Aorta (tissue), 5 donors: ENCODE measurements at regions not wholly inside any gene's neighbourhood (a gene's known extent, or its start where the extent isn't known, plus 50 kb on each side); places are given as distances from the start of the nearest gene placed in this dataset.

Source experiments
- ATAC-seq: fragments of 200-7000 bp; cut with Tn5 transposase; one replicate; pipeline ENCODE4 v1.9.1; 2022; ENCODE audit warnings: moderate library complexity; ENCODE audit not compliant: low FRiP score
- DNase-seq, 2 donors: peaks; one replicate each; pipeline ENCODE4 v3.0.0-alpha.2; 2020
- H3K27ac ChIP-seq, 2 donors: one replicate each; pipeline ENCODE4 v1.5.1; 2013; ENCODE audit warnings: low read length in 2 of 2, mild to moderate bottlenecking in 2 of 2, moderate library complexity in 2 of 2, control low read depth in 1 of 2, inconsistent platforms in 1 of 2, low read depth in 1 of 2
- H3K27me3 ChIP-seq, 2 donors: one replicate each; pipeline ENCODE4 v1.6.1; 2013; ENCODE audit warnings: control low read depth in 1 of 2, low read length in 1 of 2, mild to moderate bottlenecking in 1 of 2, moderate library complexity in 1 of 2; ENCODE audit not compliant: insufficient read depth in 2 of 2, control insufficient read depth in 1 of 2
- H3K36me3 ChIP-seq, 2 donors: one replicate each; pipeline ENCODE4 v1.6.1; 2013; ENCODE audit warnings: control low read depth in 1 of 2, low read length in 1 of 2, mild to moderate bottlenecking in 1 of 2; ENCODE audit not compliant: insufficient read depth in 2 of 2, control insufficient read depth in 1 of 2
- H3K4me1 ChIP-seq, 2 donors: one replicate each; pipeline ENCODE4 v1.6.1; 2013; ENCODE audit warnings: low read length in 2 of 2, control low read depth in 1 of 2, mild to moderate bottlenecking in 1 of 2, moderate library complexity in 1 of 2; ENCODE audit not compliant: insufficient read depth in 2 of 2, control insufficient read depth in 1 of 2
- H3K4me3 ChIP-seq, 2 donors: one replicate each; pipeline ENCODE4 v1.5.1; 2013; ENCODE audit warnings: low read length in 2 of 2, control low read depth in 1 of 2, mild to moderate bottlenecking in 1 of 2
- H3K9me3 ChIP-seq: one replicate; pipeline ENCODE4 v1.6.1; 2013; ENCODE audit warnings: mild to moderate bottlenecking, low read length; ENCODE audit not compliant: control insufficient read depth
- WGBS, 2 donors: extraction: QIAGEN DNeasy Blood & Tissue Kit; methylation state at CpG; one replicate each; pipeline ENCODE4 v1.1.7; 2013; 5-methylcytosine and 5-hydroxymethylcytosine counted together
- intact Hi-C, 2 donors: fragments of 100-400 bp; cut with DNase I; formaldehyde crosslinking; loops; one replicate each; pipeline versions ENCODE4 v1.14.2 to v1.15.0; 2022
- donor health status: healthy with polysubstance abuse.
- donor health status: Bipolar disorder and iron deficiency.
- donor health status: DM: no; HTN: no; CAD: no.
- donor health status: DM: no; HTN: no; CAD: no.
- donor health status: DM: yes; HTN: yes; CAD: no.

GRCh38 chr22:49147171-49147570 is 680.5 kb downstream of the BRD1 start:
- H3K27ac ChIP-seq = no peak overlapping the region
- no peaks in the 10 kb centered on the region for H3K9me3 ChIP-seq
- H3K36me3 ChIP-seq = no peaks in the 10 kb centered on the region
- DNase-seq (no peak), ATAC-seq (no peak)
- intact Hi-C loops = no loop called here
- H3K27me3 ChIP-seq = no peaks in the 10 kb centered on the region
- no peaks in the 10 kb centered on the region for H3K4me1 ChIP-seq
- 70 to 71% methylated on average over 11 of the region's 11 CpGs for WGBS, 2 donors
- no peak overlapping the region for H3K4me3 ChIP-seq

- no peaks in the 10 kb centered on the region for H3K9me3 ChIP-seq
- ATAC-seq (no peak), DNase-seq (no peak)
- no peak overlapping the region for H3K27ac ChIP-seq
- 74 to 88% methylated on average over 6 of the region's 6 CpGs for WGBS, 2 donors
- H3K4me3 ChIP-seq = no peak overlapping the region
- no peaks in the 10 kb centered on the region for H3K4me1 ChIP-seq
- H3K27me3 ChIP-seq = no peaks in the 10 kb centered on the region
- intact Hi-C loops = no loop called here
- no peaks in the 10 kb centered on the region for H3K36me3 ChIP-seq
Measured at GRCh38 chr22:49146511-49146910, 681.2 kb downstream of the BRD1 start.

- Histone ChIP-seq H3K27ac (no peak overlapping the region), H3K4me3 (no peak overlapping the region), H3K4me1 (no peaks in the 10 kb centered on the region), H3K36me3 (no peaks in the 10 kb centered on the region), H3K27me3 (no peaks in the 10 kb centered on the region), H3K9me3 (no peaks in the 10 kb centered on the region)
- no peak for DNase-seq
- no peak for ATAC-seq
- 93 to 94% methylated on average over 3 of the region's 3 CpGs for WGBS, 2 donors
- intact Hi-C loops = no loop called here
Measured at GRCh38 chr22:49143812-49144211, 683.9 kb downstream of the BRD1 start.

- Histone ChIP-seq H3K27me3 (no peaks in the 10 kb centered on the region), H3K36me3 (no peaks in the 10 kb centered on the region), H3K4me3 (no peak overlapping the region), H3K9me3 (no peaks in the 10 kb centered on the region), H3K4me1 (no peaks in the 10 kb centered on the region), H3K27ac (no peak overlapping the region)
- ATAC-seq (no peak), DNase-seq (no peak)
- intact Hi-C loops = no loop called here
- 89 to 93% methylated on average over 9 of the region's 9 CpGs for WGBS, 2 donors
Measured at GRCh38 chr22:49142891-49143290, 684.8 kb downstream of the BRD1 start.

GRCh38 chr22:49142296-49142695 is 685.4 kb downstream of the BRD1 start:
- 89 to 94% methylated on average over 15 of the region's 15 CpGs for WGBS, 2 donors
- intact Hi-C loops = no loop called here
- Histone ChIP-seq H3K36me3 (no peaks in the 10 kb centered on the region), H3K27me3 (no peaks in the 10 kb centered on the region), H3K4me1 (no peaks in the 10 kb centered on the region), H3K9me3 (no peaks in the 10 kb centered on the region), H3K27ac (no peak overlapping the region), H3K4me3 (no peak overlapping the region)
- ATAC-seq (no peak), DNase-seq (no peak)

- intact Hi-C loops = no loop called here
- 84 to 86% methylated on average over 11 of the region's 11 CpGs for WGBS, 2 donors
- DNase-seq = no peak
- no peak overlapping the region for H3K27ac ChIP-seq
- no peak for ATAC-seq
- no peaks in the 10 kb centered on the region for H3K4me1 ChIP-seq
- H3K36me3 ChIP-seq = no peaks in the 10 kb centered on the region
- no peaks in the 10 kb centered on the region for H3K9me3 ChIP-seq
- H3K27me3 ChIP-seq = no peaks in the 10 kb centered on the region
- no peak overlapping the region for H3K4me3 ChIP-seq
Measured at GRCh38 chr22:49141761-49142160, 685.9 kb downstream of the BRD1 start.

GRCh38 chr22:49140911-49141665 is 686.6 kb downstream of the BRD1 start:
- intact Hi-C loops = no loop called here
- no peak overlapping the region for H3K4me3 ChIP-seq
- H3K4me1 ChIP-seq = no peaks in the 10 kb centered on the region
- no peak overlapping the region for H3K27ac ChIP-seq
- WGBS, 2 donors = 75 to 80% methylated on average over 24 of the region's 24 CpGs
- no peak for ATAC-seq
- H3K27me3 ChIP-seq = no peaks in the 10 kb centered on the region
- DNase-seq = no peak
- H3K36me3 ChIP-seq = no peaks in the 10 kb centered on the region
- no peaks in the 10 kb centered on the region for H3K9me3 ChIP-seq

- no peak for ATAC-seq
- Histone ChIP-seq H3K9me3 (no peaks in the 10 kb centered on the region), H3K27ac (no peak overlapping the region), H3K27me3 (no peaks in the 10 kb centered on the region), H3K4me1 (no peaks in the 10 kb centered on the region), H3K4me3 (no peak overlapping the region), H3K36me3 (no peaks in the 10 kb centered on the region)
- intact Hi-C loops = no loop called here
- 83 to 91% methylated on average over 13 to 15 of the region's 15 CpGs for WGBS, 2 donors
- no peak for DNase-seq
Measured at GRCh38 chr22:49139492-49140151, 688.1 kb downstream of the BRD1 start.

GRCh38 chr22:49138250-49138790 is 689.4 kb downstream of the BRD1 start:
- intact Hi-C loops = no loop called here
- Histone ChIP-seq H3K27ac (no peak overlapping the region), H3K4me1 (no peaks in the 10 kb centered on the region), H3K27me3 (no peaks in the 10 kb centered on the region), H3K9me3 (no peaks in the 10 kb centered on the region), H3K4me3 (no peak overlapping the region), H3K36me3 (no peaks in the 10 kb centered on the region)
- ATAC-seq = no peak
- 98 to 100% methylated on average over 1 of the region's 1 CpG for WGBS, 2 donors
- no peak for DNase-seq
